K562 (cell line): ENCODE measurements at regions not wholly inside any gene's neighbourhood (a gene's known extent, or its start where the extent isn't known, plus 50 kb on each side); places are given as distances from the start of the nearest gene placed in this dataset.

Experiments used
- JUND ChIP-seq, 2 experiments: IDR thresholded peaks; 2 replicates in 1 of 2; 3 replicates in 1 of 2; pipeline ENCODE4 v1.6.1; 2011; ENCODE audit warnings: borderline replicate concordance in 2 of 2, low read depth in 2 of 2, low read length in 2 of 2, improper control_type of control experiment in 1 of 2, missing biosample characterization in 1 of 2, missing genetic modification characterization in 1 of 2, missing genetic modification reagents in 1 of 2
- KDM5B ChIP-seq: fragments of 200-600 bp; sonication (generic); IDR thresholded peaks from 2 replicates; pipeline ENCODE4 v1.6.1; 2012; ENCODE audit warnings: low read depth, mild to moderate bottlenecking, moderate library complexity, low read length, control low read depth, inconsistent platforms; ENCODE audit not compliant: insufficient replicate concordance
- NFXL1 ChIP-seq: fragments of 450-650 bp; formaldehyde crosslinking; IDR thresholded peaks from 2 replicates; pipeline ENCODE4 v1.4.0; 2021; ENCODE audit warnings: mild to moderate bottlenecking
- NKRF ChIP-seq: fragments of 450-650 bp; IDR thresholded peaks from 2 replicates; pipeline ENCODE4 v1.6.1; 2016; ENCODE audit warnings: borderline replicate concordance
- SIRT6 ChIP-seq: IDR thresholded peaks from one replicate; pipeline ENCODE4 v1.6.1; 2012; ENCODE audit warnings: low read depth, mild to moderate bottlenecking, control low read depth, inconsistent platforms, low read length, moderate library complexity
- SMARCA4 ChIP-seq: fragments of 450-650 bp; IDR thresholded peaks from 2 replicates; pipeline ENCODE4 v1.6.1; 2016
- TF ChIP-seq, protein P1 (sequence below), 3 experiments: IDR thresholded peaks in 2 of 3; conservative IDR thresholded peaks in 1 of 3; 2 replicates each; pipeline ENCODE4 v1.5.1; 2011 to 2012; ENCODE audit warnings: low read length in 3 of 3, mild to moderate bottlenecking in 3 of 3, control low read depth in 2 of 3, improper control_type of control experiment in 1 of 3, inconsistent platforms in 1 of 3, low read depth in 1 of 3, mixed read lengths in 1 of 3, moderate library complexity in 1 of 3; ENCODE audit not compliant: insufficient read depth in 2 of 3

- TF ChIP-seq SIRT6 (no peak), JUND (IDR thresholded peaks at IDR 0.05; ENCODE audit: borderline replicate concordance, low read depth, low read length) (no peak), JUND (tag; IDR thresholded peaks at IDR 0.05; ENCODE audit: borderline replicate concordance, low read depth, low read length) (no peak), NFXL1 (CRISPR knock-in tag) (no peak), NKRF (no peak), SMARCA4 (no peak), KDM5B (no peak)
- TF ChIP-seq, protein P1, sequence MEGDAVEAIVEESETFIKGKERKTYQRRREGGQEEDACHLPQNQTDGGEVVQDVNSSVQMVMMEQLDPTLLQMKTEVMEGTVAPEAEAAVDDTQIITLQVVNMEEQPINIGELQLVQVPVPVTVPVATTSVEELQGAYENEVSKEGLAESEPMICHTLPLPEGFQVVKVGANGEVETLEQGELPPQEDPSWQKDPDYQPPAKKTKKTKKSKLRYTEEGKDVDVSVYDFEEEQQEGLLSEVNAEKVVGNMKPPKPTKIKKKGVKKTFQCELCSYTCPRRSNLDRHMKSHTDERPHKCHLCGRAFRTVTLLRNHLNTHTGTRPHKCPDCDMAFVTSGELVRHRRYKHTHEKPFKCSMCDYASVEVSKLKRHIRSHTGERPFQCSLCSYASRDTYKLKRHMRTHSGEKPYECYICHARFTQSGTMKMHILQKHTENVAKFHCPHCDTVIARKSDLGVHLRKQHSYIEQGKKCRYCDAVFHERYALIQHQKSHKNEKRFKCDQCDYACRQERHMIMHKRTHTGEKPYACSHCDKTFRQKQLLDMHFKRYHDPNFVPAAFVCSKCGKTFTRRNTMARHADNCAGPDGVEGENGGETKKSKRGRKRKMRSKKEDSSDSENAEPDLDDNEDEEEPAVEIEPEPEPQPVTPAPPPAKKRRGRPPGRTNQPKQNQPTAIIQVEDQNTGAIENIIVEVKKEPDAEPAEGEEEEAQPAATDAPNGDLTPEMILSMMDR (IDR thresholded peaks at IDR 0.05 in 2 of 3, conservative IDR thresholded peaks at IDR 0.05 in 1 of 3; ENCODE audit: insufficient read depth in 2 of 3, low read depth in 1 of 3, low read length in 3 of 3), result no peak
These were observed 95.8 kb downstream of the CNTN3 start for GRCh38 chr3:74518610-74519009.
